ENCODE measurements at regions not wholly inside any gene's neighbourhood (a gene's known extent, or its start where the extent isn't known, plus 50 kb on each side); places are given as distances from the start of the nearest gene placed in this dataset.

GRCh38 chr4:170278460-170278859, 188.7 kb upstream of the AADAT start:
- H2AFZ ChIP-seq (ENCODE audit: control insufficient read depth, low read length): no peak overlapping the region
- no peaks in the 10 kb centered on the region for H3K9me3 ChIP-seq (ENCODE audit: control insufficient read depth, low read depth, low read length)
- H3K4me2 ChIP-seq (ENCODE audit: control insufficient read depth, extremely low read depth, insufficient read depth, low read depth, low read length): no peak overlapping the region
- H3K79me2 ChIP-seq (ENCODE audit: control insufficient read depth, insufficient read depth, low read length): no peaks in the 10 kb centered on the region
- no peak overlapping the region for H3K9ac ChIP-seq (ENCODE audit: control insufficient read depth, extremely low read depth, insufficient read depth, low read length)
- DNase-seq (ENCODE audit: low read depth, low spot score): no peak
- dilution Hi-C loops (cut with MboI; ENCODE audit: extremely low pct_ligation_motif_present, low sequenced_read_pairs): no loop called here
- H3K4me3 ChIP-seq (ENCODE audit: control insufficient read depth in 2 of 3, extremely low read depth in 1 of 3, insufficient read depth in 2 of 3, low read depth in 1 of 3, low read length in 3 of 3): no peak overlapping the region
- H3K27ac ChIP-seq (ENCODE audit: control insufficient read depth, insufficient read depth, low read length): no peak overlapping the region
- H4K20me1 ChIP-seq (ENCODE audit: control insufficient read depth, extremely low read depth, insufficient read depth, low read length): no peaks in the 10 kb centered on the region
- H3K4me1 ChIP-seq (ENCODE audit: control insufficient read depth, extremely low read depth, insufficient read depth, low read length): no peaks in the 10 kb centered on the region
- H3K9me1 ChIP-seq (ENCODE audit: control insufficient read depth, extremely low read depth, insufficient read depth, low read length): no peaks in the 10 kb centered on the region
- no peaks in the 10 kb centered on the region for H3K36me3 ChIP-seq (ENCODE audit: control insufficient read depth in 2 of 2, extremely low read depth in 1 of 2, insufficient read depth in 2 of 2, low read length in 2 of 2)
- FAIRE-seq: no peak
- H3K27me3 ChIP-seq (ENCODE audit: control insufficient read depth, extremely low read depth, insufficient read depth, low read length): no peaks in the 10 kb centered on the region
- TF ChIP-seq, protein P1, sequence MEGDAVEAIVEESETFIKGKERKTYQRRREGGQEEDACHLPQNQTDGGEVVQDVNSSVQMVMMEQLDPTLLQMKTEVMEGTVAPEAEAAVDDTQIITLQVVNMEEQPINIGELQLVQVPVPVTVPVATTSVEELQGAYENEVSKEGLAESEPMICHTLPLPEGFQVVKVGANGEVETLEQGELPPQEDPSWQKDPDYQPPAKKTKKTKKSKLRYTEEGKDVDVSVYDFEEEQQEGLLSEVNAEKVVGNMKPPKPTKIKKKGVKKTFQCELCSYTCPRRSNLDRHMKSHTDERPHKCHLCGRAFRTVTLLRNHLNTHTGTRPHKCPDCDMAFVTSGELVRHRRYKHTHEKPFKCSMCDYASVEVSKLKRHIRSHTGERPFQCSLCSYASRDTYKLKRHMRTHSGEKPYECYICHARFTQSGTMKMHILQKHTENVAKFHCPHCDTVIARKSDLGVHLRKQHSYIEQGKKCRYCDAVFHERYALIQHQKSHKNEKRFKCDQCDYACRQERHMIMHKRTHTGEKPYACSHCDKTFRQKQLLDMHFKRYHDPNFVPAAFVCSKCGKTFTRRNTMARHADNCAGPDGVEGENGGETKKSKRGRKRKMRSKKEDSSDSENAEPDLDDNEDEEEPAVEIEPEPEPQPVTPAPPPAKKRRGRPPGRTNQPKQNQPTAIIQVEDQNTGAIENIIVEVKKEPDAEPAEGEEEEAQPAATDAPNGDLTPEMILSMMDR (optimal IDR thresholded peaks at IDR 0.05 in 1 of 3, IDR thresholded peaks at IDR 0.05 in 1 of 3, conservative IDR thresholded peaks at IDR 0.05 in 1 of 3; ENCODE audit: extremely low read depth in 1 of 3, insufficient read depth in 2 of 3, low read length in 3 of 3): no peak
- TF ChIP-seq EZH2 (IDR thresholded peaks at IDR 0.05; ENCODE audit: low read length): no peak

- no peak overlapping the region for H2AFZ ChIP-seq (ENCODE audit: control insufficient read depth, low read length)
- H3K79me2 ChIP-seq (ENCODE audit: control insufficient read depth, insufficient read depth, low read length): no peaks in the 10 kb centered on the region
- no peak overlapping the region for H3K4me2 ChIP-seq (ENCODE audit: control insufficient read depth, extremely low read depth, insufficient read depth, low read depth, low read length)
- no peaks in the 10 kb centered on the region for H3K4me1 ChIP-seq (ENCODE audit: control insufficient read depth, extremely low read depth, insufficient read depth, low read length)
- TF ChIP-seq, protein P1 (optimal IDR thresholded peaks at IDR 0.05 in 1 of 3, IDR thresholded peaks at IDR 0.05 in 1 of 3, conservative IDR thresholded peaks at IDR 0.05 in 1 of 3; ENCODE audit: extremely low read depth in 1 of 3, insufficient read depth in 2 of 3, low read length in 3 of 3): no peak
- TF ChIP-seq EZH2 (IDR thresholded peaks at IDR 0.05; ENCODE audit: low read length): no peak
- no peaks in the 10 kb centered on the region for H4K20me1 ChIP-seq (ENCODE audit: control insufficient read depth, extremely low read depth, insufficient read depth, low read length)
- FAIRE-seq (no peak), DNase-seq (ENCODE audit: low read depth, low spot score) (no peak)
- no peaks in the 10 kb centered on the region for H3K27me3 ChIP-seq (ENCODE audit: control insufficient read depth, extremely low read depth, insufficient read depth, low read length)
- H3K9me1 ChIP-seq (ENCODE audit: control insufficient read depth, extremely low read depth, insufficient read depth, low read length): no peaks in the 10 kb centered on the region
- H3K4me3 ChIP-seq (ENCODE audit: control insufficient read depth in 2 of 3, extremely low read depth in 1 of 3, insufficient read depth in 2 of 3, low read depth in 1 of 3, low read length in 3 of 3): no peak overlapping the region
- H3K36me3 ChIP-seq (ENCODE audit: control insufficient read depth in 2 of 2, extremely low read depth in 1 of 2, insufficient read depth in 2 of 2, low read length in 2 of 2): no peaks in the 10 kb centered on the region
- no peak overlapping the region for H3K27ac ChIP-seq (ENCODE audit: control insufficient read depth, insufficient read depth, low read length)
- dilution Hi-C loops (cut with MboI; ENCODE audit: extremely low pct_ligation_motif_present, low sequenced_read_pairs): no loop called here
- H3K9me3 ChIP-seq (ENCODE audit: control insufficient read depth, low read depth, low read length): no peaks in the 10 kb centered on the region
- H3K9ac ChIP-seq (ENCODE audit: control insufficient read depth, extremely low read depth, insufficient read depth, low read length): no peak overlapping the region
Observed at GRCh38 chr4:170274616-170275015, 184.9 kb upstream of the AADAT start.
